SK-N-SH (cell line): ENCODE measurements at regions not wholly inside any gene's neighbourhood (a gene's known extent, or its start where the extent isn't known, plus 50 kb on each side); places are given as distances from the start of the nearest gene placed in this dataset.

ENCODE experiments used
- EP300 ChIP-seq, 2 experiments: IDR thresholded peaks; 2 replicates each; pipeline versions ENCODE4 v1.4.0 to v1.6.1; 2012; ENCODE audit warnings: borderline replicate concordance in 1 of 2, low read depth in 1 of 2, low read length in 1 of 2
- FOXJ3 ChIP-seq: sonication (generic); formaldehyde crosslinking; IDR thresholded peaks from 2 replicates; pipeline ENCODE4 v1.5.1; 2020; ENCODE audit warnings: mild to moderate bottlenecking, missing genetic modification reagents
- NFIC ChIP-seq: IDR thresholded peaks from 2 replicates; pipeline ENCODE4 v1.4.0; 2012; ENCODE audit warnings: borderline replicate concordance
- RAD21 ChIP-seq: IDR thresholded peaks from 2 replicates; pipeline ENCODE4 v1.6.1; 2012; ENCODE audit warnings: mild to moderate bottlenecking, low read length
- RXRA ChIP-seq: IDR thresholded peaks from 2 replicates; pipeline ENCODE4 v1.4.0; 2012; ENCODE audit warnings: low read depth, mild to moderate bottlenecking, borderline replicate concordance
- USF1 ChIP-seq: IDR thresholded peaks from 2 replicates; pipeline ENCODE4 v1.4.0; 2012; ENCODE audit warnings: low read depth, borderline replicate concordance
- TF ChIP-seq, protein P1 (sequence below): fragments of 200-600 bp; sonication (generic); IDR thresholded peaks from 2 replicates; pipeline ENCODE4 v1.6.1; 2017; ENCODE audit warnings: antibody characterized with exemption, mild to moderate bottlenecking, moderate library complexity
- TF ChIP-seq, protein P2 (sequence below): fragments of 150-350 bp; IDR thresholded peaks from 2 replicates; pipeline ENCODE4 v1.6.1; 2017; ENCODE audit warnings: antibody characterized with exemption, low read length, low read depth, borderline replicate concordance

GRCh38 chr13:104301171-104301975, 1235.2 kb upstream of the SLC10A2 start:
- TF ChIP-seq USF1 (no peak), RXRA (no peak), FOXJ3 (CRISPR knock-in tag) (no peak), NFIC (no peak), RAD21 (no peak), EP300 (IDR thresholded peaks at IDR 0.05; ENCODE audit: borderline replicate concordance in 1 of 2, low read depth in 1 of 2, low read length in 1 of 2) (no peak)
- TF ChIP-seq, protein P1, sequence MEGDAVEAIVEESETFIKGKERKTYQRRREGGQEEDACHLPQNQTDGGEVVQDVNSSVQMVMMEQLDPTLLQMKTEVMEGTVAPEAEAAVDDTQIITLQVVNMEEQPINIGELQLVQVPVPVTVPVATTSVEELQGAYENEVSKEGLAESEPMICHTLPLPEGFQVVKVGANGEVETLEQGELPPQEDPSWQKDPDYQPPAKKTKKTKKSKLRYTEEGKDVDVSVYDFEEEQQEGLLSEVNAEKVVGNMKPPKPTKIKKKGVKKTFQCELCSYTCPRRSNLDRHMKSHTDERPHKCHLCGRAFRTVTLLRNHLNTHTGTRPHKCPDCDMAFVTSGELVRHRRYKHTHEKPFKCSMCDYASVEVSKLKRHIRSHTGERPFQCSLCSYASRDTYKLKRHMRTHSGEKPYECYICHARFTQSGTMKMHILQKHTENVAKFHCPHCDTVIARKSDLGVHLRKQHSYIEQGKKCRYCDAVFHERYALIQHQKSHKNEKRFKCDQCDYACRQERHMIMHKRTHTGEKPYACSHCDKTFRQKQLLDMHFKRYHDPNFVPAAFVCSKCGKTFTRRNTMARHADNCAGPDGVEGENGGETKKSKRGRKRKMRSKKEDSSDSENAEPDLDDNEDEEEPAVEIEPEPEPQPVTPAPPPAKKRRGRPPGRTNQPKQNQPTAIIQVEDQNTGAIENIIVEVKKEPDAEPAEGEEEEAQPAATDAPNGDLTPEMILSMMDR = no peak
- TF ChIP-seq, protein P2, sequence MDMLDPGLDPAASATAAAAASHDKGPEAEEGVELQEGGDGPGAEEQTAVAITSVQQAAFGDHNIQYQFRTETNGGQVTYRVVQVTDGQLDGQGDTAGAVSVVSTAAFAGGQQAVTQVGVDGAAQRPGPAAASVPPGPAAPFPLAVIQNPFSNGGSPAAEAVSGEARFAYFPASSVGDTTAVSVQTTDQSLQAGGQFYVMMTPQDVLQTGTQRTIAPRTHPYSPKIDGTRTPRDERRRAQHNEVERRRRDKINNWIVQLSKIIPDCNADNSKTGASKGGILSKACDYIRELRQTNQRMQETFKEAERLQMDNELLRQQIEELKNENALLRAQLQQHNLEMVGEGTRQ = no peak
